ENCODE measurements at regions not wholly inside any gene's neighbourhood (a gene's known extent, or its start where the extent isn't known, plus 50 kb on each side); places are given as distances from the start of the nearest gene placed in this dataset.

GRCh38 chr12:70154960-70155589 is 88.2 kb upstream of the CNOT2 start:
- DNase-seq (ENCODE audit: low spot score): no peak

- no peak for DNase-seq (ENCODE audit: low spot score)
Observed at GRCh38 chr12:70157099-70157498, 86.1 kb upstream of the CNOT2 start.

GRCh38 chr12:70165450-70165849 is 77.8 kb upstream of the CNOT2 start:
- DNase-seq (ENCODE audit: low spot score): no peak

- DNase-seq (ENCODE audit: low spot score): no peak
Observed at GRCh38 chr12:70176290-70176689, 66.9 kb upstream of the CNOT2 start.

- no peak for DNase-seq (ENCODE audit: low spot score)
Observed at GRCh38 chr12:70177631-70178030, 65.6 kb upstream of the CNOT2 start.

GRCh38 chr12:70178038-70178437 is 65.2 kb upstream of the CNOT2 start:
- peak; percentile 77 for DNase-seq (ENCODE audit: low spot score)

GRCh38 chr12:70180130-70180529 is 63.1 kb upstream of the CNOT2 start:
- peak; percentile 82 for DNase-seq (ENCODE audit: low spot score)

- no peak for DNase-seq (ENCODE audit: low spot score)
Observed at GRCh38 chr12:70185301-70185700, 57.9 kb upstream of the CNOT2 start.

- no peak for DNase-seq (ENCODE audit: low spot score)
Observed at GRCh38 chr12:70186436-70186835, 56.8 kb upstream of the CNOT2 start.

GRCh38 chr12:70190262-70191010 is 52.8 kb upstream of the CNOT2 start:
- no peak for DNase-seq (ENCODE audit: low spot score)

All from putamen (tissue), 1 donor.